Ureter (tissue), 1 donor: ENCODE measurements at regions not wholly inside any gene's neighbourhood (a gene's known extent, or its start where the extent isn't known, plus 50 kb on each side); places are given as distances from the start of the nearest gene placed in this dataset.
"Not testable (repeated sequence)": the region's sequence is repeated elsewhere in the genome, so short reads cannot be mapped to it uniquely, and the experiment has no call there.

Experiments
- DNase-seq: peaks from one replicate; pipeline ENCODE4 v3.0.0-alpha.2; 2020; ENCODE audit warnings: low spot score
- donor health status: DM: yes; HTN: yes; CAD: no.

DNA sequence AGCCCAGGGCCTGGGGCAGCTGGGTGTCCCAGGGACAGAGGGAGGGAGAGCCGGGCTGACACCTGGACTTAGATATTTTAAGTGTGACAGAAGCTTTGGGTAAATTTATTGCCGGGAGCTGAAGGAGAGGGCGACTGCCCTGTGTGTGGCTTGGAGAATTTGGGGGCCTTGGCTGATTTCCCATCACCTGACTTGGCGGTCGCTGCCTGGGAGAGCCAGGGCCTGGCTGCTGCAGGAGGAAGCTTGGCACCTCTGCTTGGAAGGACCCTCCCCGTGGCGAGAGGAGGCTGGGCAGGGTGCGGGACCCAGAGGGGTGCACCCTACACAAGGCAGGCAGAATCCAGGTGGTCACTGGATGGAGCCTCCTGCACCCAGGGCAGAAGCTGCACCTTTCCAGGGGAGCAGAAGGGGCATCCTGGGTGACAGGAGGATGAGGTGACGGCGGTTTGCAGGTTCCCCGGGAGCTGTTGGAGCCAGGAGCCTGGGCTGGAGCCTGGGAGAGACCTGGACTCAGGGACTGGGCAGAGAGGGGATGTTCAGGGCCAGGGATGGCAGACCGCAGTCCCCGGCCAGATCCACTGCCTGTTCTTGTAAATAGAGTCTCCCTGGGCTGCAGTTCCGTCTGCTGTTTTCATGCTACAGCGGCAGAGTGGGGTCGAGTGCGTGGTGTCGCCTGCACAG lies 72.0 kb downstream of the RGS12 start:
- peak; percentile 25 for DNase-seq

DNA sequence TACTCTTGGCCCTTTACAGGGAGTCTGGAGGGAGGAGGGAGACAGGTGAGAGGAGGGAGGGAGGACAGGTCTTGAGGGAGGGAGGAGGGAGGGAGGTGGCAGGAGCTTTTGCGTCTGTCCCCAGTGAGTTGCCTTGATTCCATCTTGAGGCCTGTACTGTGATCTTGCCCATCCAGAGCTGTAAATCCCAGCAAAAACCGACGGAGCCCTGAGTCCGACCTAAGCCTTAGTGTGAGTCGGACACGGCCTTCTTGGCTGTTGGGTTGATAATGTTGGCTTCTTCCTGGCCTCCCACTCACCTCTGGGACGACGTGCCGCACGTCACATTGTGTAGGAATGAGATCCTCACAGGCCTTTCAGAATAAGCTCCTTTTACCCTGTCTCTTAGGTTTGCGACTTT lies 72.5 kb downstream of the RGS12 start:
- peak; percentile 34 for DNase-seq

DNA sequence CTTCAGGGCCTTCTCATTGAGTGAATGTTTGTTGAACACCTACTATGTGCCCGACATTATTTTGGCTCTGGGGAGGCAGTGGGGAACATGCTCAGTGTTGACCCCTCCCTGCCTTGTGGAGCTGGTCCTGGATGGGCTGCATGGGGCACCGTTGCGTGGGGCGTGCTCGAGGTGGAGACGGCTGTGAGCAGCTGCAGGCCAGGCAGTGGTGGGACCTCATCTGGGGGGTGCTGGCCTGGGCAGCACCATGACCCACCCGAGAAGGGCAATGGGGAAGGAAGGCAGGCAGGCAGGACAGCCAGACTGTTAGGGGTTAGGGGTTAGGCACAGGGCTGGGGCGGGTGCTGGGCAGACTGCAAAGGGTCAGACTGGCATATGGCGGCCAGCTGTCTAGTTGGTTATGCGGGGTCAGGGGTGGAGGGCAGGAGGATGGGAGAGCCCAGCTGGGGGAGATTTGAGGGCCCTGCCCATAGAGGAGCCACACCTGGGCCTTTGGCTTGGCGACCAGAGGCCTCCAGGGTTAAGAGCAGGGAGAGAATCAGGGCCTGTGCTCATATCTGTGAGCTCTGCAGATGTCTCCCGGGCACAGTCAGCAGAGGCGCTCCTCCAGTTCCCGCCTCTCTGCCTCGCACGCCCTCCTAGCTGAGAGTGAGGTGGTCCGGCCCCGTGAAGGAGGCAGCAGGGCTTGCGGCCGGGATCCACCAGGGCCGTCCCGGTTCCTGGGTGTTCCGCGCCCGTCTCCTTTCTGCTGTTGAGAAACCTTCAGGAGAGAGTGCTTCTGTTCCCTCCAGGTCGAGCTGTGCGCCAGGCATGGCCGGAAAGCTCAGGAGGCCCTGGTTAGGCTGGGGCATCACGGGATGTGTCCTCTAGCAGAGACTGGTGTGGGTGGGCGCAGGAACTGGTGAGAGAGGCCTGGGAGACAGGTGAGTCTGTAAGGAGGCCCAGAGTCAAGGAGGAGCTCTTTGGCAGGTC lies 73.3 kb downstream of the RGS12 start:
- DNase-seq, result peak; percentile 41

DNA sequence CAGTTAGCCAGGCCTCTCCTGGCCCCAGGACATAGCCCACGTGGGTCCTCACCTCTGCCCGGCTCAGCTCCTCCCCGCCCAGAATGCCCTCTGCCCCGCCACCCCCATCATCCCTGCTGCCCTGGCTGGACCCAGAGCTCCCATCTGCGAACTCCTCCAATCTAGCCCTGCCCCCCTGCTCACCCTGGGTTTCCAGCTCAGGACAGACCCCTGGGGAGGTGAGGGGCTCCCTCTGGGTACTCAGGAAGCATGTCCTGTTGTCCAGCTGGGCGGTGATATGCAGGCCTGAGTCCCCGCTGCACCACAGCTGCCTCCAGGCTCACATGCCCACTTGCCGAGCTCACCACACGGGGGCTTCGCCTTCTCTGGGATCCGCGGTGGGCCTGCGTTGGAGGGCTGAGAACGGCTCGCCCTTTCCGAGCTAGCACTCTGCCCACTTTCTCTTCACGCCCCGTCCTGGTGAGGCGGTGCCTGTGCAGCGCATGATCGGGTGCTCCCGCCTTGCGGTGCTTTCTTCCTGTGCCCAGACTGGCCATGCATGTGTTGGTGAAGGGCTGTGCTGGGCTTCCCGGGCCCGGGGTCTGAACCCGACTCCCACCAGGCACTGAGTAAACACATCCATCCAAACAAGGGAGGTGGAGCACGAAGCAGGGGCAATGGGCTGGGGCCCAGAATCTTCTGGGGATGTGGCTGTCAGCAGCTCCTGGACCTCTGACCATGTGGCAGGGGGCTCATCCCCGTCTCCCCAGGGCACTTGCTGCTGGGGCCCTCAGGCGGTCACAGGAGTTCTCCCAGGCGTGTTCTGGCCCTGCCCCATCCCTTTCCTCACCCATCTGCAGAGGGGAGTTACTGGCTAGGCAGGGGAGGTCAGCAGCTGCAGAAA lies 74.3 kb downstream of the RGS12 start:
- peak; percentile 37 for DNase-seq

DNA sequence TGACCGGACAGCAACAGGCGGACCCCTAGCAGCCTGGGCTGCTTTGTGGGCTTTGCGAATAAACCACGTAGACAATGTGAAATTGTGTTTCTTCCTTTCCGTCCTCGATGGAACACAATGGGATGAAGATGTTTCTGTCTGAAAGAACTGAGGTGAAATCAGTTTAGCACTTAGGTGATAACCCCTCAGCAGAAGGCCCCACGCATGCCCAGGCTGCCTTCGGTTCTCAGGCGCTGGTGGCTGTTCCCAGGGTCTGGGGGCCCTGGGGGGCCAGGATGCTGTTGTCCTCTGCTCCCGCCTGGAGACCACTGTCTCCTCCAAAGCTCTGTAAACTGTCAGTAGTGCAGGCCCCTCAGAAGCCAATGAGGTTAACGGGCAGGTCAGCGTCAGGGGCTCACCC lies 73.9 kb upstream of the HGFAC start:
- peak; percentile 23 for DNase-seq

DNA sequence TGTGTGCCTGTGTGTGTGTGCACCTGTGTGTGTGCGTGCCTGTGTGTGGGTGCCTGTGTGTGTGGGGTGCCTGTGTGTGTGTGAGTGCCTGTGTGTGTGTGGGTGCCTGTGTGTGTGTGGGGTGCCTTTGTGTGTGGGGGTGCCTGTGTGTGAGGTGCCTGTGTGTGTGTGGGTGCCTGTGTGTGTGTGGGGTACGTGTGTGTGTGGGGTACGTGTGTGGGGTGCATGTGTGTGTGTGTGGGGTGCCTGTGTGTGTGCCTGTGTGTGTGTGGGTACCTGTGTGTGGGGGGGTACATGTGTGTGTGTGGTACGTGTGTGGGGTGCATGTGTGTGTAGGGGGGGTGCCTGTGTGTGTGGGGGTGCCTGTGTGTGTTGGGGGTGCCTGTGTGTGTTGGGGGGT lies 73.4 kb upstream of the HGFAC start:
- no peak for DNase-seq

DNA sequence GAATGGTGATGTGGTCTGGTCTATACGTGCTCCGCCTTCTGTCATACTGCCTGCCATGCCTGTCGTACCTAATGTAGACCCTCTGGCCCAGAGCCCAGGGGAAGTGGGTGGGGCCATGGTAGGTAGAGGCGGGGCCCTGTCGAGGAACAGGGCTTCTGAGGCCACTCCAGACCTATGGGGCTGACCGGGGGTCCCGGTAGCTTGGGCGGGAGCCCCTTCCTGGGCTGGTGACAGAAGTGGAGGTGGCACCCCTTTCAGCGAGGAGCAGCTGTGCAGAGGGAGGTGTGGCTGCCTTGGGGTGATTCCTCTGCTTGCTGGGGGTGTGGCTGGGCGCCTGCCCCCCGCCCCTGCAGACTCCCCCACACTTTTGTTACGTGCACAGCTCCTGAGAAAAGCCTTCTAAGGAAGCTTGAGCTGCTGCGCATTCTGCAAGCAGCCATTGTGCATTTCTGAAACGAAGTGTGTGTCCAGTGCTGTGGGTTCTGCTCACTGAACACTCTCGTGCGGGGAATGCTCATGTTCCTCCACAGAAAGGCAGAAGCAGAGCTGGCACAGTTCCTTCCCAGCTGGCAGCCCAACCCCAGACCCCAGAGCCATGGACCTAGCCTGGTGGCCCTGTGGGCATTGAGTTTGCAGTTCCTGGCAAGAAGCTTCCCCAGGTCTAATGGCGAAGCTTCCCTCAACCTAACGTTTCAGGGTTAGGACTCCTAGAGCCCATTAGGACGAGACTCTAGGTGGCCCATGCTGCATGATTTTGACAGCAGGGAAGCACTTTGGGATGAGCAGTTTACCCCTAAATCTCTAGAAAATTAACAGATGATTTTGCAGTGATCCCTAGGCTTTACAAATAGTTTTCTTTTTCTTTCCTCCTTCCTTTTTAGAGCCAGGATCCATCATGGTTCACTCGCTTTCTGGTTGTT lies 72.7 kb upstream of the HGFAC start:
- no peak for DNase-seq

DNA sequence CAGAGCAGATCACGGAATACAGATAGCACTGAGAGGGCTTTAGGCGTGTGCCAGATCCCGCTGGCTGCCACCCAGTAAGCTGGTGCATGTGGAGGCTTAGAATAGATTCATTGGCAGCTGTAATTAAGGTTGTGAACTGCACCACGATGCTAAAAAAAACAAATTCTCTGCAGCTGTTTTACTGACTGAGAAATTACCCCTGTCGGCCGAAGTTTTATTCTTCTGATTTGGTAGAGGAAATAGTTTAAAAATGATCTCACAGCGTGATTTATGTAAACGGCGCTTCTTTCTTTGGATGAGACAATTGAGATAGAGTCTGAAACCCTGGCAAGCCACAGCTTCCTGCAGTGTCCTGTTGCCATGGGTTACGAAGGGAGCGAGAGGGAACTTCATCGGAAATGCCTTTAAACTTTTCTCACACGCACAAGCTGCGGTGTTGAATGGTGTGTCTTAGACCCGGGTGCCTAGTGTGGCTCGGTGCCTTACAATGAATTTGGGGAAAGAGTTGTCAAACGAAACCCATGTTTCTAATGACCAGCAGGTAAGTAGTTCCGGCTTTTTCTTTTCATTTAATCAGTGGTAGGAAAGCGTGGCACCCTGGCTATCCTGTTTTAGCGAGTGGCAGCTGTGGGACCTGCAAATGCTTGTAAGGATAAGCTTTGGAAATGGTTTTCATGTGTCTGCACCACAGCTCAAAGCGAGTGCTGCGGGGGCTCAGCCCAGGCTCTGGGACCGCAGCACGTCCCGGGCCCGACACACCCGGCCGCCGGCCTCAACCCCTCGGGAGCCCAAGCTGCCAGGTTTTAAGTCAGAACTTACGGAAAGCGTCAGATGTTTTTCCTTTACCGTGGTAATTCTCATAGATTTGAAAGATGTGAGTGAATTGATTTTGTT lies 71.7 kb upstream of the HGFAC start:
- DNase-seq, result no peak

DNA sequence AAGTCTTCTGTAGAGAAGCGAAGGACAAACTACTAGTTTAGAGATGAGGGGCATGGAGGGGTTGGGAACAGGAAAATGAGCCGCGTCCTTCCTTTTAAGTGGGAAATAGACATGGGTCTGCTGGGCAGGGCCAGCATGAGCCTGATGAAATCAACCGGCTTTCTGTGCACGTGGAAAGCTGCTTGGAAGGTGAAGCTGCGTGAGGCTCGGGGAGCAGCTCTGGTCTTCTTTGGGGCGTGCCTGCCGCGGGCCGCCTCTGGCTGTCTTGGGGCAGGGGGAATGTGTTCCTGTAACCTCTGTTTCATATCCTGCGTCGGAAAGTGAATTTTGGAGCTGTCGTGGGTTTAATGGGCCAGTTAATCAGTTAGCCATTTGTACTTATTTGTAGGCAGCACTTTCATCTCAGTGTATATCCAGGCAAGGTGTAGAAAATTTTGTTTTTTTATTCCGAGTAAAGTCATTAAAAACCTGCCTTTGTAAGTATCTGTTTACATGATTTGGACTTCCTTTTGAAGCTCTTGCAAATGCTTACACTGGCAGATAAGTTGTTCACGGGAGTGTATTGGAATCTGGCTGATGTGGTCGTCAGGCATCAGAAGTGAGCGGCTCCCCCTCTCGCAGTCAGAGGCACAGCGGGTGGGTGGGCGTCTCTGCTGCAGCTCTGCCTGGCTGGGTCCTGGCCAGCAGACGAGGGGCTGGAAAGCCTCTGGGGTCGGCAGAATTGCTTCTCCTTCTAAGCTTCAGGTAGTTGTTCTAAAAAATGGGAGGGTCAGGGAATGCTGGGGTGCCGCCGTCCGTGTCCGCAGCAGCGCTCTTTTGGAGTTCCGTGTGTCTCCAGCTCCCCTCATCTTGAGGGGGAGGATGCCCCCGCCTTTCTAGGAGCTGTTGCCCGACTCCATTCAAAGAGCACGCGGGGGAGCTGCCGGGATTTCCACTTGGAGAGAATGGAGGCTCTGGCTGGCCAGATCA lies 70.5 kb upstream of the HGFAC start:
- no peak for DNase-seq

DNA sequence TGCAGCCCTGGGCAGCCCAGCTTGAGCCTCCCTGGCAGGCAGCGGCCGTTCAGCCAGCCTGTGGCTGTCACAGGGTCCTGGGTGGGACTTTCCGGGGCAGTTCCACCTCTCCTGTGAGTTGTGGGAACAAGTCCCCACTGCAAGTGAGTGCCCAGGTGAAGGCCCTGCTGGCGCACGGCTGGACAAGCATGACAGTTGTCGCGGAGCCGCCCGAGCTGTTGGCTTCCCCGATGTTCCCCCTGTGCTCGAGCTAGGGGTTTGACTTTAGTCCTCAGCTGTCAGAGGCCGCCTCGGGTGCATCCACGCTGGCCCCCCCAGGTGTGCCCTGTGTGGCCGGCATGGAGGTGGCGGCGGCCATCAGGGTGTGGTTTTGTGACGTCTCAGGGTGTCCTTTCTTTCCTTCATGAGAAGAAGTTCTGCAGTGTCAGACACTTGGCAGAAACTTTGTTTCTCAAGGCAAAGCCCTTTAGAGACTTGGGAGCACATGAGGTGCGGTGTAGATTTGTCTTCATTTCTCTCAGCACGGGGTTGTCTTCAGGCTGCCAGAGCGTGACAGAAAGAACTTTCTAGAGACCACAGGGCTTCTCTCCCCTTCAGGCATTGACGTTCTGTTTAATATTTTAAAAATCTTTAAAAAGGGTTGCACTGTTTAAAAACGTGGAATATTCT lies 69.4 kb upstream of the HGFAC start:
- DNase-seq, result no peak

DNA sequence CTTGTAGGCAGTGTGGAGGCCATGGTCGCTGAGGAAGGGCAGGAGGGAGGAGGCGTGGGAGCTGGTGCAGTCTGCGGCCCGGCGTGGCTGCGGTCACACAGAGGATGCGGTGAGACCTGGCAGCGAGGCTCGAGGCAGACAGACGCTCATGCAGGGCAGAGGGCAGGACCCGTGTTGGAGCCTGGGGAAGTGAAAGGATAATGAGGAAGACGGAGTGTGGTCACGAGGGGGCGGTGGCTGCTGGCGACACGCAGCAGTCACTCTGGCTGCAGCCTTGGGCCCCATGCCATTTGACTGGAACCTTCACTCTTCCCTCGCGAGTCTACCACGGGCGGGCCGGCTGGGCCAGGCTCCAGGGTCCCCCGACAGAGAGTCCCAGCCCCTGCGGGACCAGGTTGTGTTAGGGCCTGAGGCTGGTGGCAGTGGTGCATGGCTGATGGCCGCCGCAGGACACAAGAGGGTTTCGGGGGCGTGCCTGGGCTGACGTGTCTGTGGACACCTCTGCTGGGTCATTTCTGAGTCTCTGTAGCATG lies 68.8 kb upstream of the HGFAC start:
- no peak for DNase-seq

DNA sequence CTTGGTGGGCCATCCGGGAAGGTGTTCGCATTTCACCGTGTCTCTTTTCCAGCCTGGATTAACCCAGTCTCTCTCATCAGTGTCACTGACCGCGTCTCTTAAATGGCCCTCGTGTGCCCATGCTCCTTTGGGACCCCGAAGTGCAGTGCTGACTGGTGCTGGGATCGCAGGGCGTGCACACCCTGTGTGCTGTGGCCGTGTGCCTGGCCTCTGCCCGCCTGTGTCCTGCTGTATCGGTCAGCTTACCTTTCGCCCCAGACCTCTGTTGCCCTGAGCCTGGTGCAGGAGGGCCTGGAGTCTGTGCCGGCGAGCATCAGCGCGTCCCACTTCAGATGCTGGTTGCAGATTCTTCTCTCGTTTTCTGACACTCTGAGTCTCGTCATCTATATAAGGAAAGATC lies 68.3 kb upstream of the HGFAC start:
- DNase-seq, result no peak

DNA sequence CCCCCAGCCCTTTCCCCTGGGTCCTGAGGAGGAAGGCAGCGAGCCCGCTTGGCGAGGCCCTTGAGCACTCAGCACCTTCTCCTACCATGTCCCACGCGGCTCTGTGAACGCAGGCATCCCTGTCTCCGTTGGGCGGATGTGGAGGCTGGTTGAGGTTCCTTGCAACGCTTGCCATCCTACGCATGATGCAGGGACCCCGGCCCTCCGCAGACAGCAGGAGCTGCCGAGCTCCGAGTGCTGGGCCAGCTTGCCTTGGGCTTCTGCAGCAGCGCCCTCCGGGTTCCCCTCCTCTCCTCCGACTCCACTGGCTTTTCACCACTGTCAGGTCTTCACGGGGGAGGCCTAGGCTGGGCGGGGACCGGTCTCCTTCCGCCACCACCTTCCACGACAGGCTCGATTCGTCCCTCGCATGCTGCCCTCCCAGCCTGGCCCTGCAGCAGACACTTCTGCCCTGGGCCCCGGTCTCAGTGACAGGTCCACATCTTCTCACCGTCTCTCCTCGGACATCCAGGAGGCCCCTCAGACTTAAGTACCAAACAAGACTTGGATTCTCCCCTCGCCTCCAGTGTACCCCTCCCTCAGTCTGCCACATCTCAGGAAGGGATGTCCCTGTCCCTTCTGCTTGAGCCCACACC lies 67.6 kb upstream of the HGFAC start:
- no peak for DNase-seq

DNA sequence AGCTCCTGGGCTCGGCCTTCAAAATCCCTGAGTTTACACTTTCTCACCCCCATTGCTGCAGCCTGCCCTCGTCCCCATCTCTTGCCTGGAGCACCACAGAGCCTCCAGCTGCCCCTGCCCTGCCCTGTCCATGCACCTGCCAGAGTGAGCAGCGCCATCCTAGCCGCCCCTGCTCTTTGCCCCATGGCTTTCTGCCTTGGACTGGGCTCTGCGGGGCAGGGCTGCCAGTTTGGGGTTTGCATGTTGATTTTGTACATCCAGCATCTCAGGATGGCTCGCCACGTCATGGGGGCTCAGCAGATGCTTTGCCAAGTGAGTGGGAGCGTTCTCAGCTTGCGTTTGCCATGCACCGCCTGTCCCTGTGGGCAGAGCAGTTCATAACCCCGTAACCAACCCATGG lies 67.1 kb upstream of the HGFAC start:
- DNase-seq, result no peak

DNA sequence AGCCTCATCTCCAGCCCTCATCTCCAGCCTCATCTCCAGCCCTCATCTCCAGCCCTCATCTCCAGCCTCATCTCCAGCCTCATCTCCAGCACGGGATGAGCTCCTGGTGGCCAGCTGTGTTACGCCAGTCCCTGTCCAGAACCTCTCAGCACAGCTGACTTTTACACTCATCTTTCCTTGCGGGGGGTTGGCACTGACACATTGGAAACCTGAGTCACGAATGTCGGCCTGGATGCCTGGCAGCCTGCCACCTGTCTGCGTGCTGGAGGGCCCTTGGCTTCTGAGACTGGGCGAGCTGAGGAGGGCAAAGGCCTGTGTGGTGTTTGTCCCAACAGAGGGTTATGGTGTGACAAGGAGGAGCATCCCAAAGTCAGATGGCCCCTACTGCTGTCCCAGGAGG lies 66.1 kb upstream of the HGFAC start:
- no peak for DNase-seq

DNA sequence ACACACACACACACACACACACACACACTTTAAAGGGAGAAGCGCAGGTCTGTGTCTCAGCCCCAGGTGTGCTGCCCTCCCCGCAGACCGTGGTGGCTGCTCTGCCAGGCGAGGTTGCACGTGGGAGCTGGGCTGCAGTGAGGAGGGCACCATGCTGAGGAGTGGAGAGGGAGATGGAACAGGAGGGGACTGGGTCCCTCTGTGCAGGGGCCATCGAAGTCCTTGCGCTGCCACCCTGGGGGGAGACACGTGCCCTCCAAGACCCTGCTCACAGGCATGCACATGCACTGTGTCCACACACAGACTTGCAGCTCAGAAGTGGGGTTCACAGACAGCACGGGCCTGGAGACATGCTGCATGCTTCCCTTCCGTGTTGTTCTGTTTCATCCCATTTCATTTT lies 65.5 kb upstream of the HGFAC start:
- DNase-seq, result no peak

DNA sequence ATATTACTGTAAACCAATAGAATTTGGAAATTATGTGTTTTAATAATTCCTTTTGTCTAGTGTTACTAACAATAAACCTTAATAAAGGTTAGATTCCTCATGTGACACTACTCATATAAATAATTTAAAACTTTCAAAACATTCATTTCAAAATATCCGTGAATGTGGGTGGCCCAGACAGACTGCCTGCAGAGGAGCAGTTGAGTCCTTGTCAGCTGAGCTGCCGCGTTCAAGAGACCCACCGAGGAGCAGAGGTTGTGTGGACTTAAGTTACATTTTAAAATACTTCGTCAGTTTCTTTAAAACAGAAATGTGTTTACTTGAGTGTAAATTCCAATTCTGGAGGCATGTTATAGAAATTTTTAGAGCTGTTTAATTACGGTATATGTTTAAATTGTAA lies 64.2 kb upstream of the HGFAC start:
- DNase-seq, result no peak

DNA sequence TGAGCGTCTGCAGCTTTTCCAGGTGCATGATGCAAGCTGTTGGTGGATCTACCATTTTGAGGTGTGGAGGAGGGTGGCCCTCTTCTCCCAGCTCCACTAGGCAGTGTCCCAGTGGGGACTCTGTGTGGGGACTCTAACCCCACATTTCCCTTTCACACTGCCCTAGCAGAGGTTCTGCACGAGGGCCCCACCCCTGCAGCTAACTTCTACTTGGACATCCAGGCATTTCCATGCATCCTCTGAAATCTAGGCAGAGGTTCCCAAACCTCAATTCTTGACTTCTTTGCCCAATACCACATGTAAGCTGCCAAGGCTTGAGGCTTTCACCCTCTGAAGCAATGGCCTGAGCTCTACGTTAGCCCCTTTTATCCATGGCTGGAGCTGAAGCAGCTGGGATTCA lies 61.4 kb upstream of the HGFAC start:
- not testable (repeated sequence) for DNase-seq
